Renal cortex interstitium (tissue), 11 donors: ENCODE measurements at regions not wholly inside any gene's neighbourhood (a gene's known extent, or its start where the extent isn't known, plus 50 kb on each side); places are given as distances from the start of the nearest gene placed in this dataset.

ENCODE experiments used
- DNase-seq, 11 donors: peaks; one replicate each; pipeline ENCODE4 v3.0.0-alpha.2; 2013; ENCODE audit warnings: low read depth in 9 of 11, low spot score in 4 of 11; ENCODE audit errors: extremely low read depth in 1 of 11

GRCh38 chr5:18828351-18828750, 1159.6 kb downstream of the CDH18 start:
- DNase-seq = no peak

GRCh38 chr5:18829539-18829938, 1158.5 kb downstream of the CDH18 start:
- DNase-seq = no peak

- DNase-seq = no peak
Measured at GRCh38 chr5:18850216-18850615, 1137.8 kb downstream of the CDH18 start.

- DNase-seq = no peak
Measured at GRCh38 chr5:18872978-18873377, 1115.0 kb downstream of the CDH18 start.

- DNase-seq = no peak
Measured at GRCh38 chr5:18876565-18876964, 1111.4 kb downstream of the CDH18 start.

- DNase-seq = no peak
Measured at GRCh38 chr5:18881615-18882014, 1106.4 kb downstream of the CDH18 start.

- DNase-seq = no peak
Measured at GRCh38 chr5:18882154-18882553, 1105.8 kb downstream of the CDH18 start.

GRCh38 chr5:18888821-18889220, 1099.2 kb downstream of the CDH18 start:
- no peak for DNase-seq

GRCh38 chr5:18900644-18901043, 1087.4 kb downstream of the CDH18 start:
- DNase-seq = no peak

GRCh38 chr5:18920966-18921365, 1067.0 kb downstream of the CDH18 start:
- DNase-seq = no peak

- no peak for DNase-seq
Measured at GRCh38 chr5:18932081-18932480, 1055.9 kb downstream of the CDH18 start.

- DNase-seq = no peak
Measured at GRCh38 chr5:18944771-18945170, 1043.2 kb downstream of the CDH18 start.

- DNase-seq = no peak
Measured at GRCh38 chr5:18954239-18954638, 1033.8 kb downstream of the CDH18 start.

- no peak for DNase-seq
Measured at GRCh38 chr5:18959535-18959934, 1028.5 kb downstream of the CDH18 start.

- no peak for DNase-seq
Measured at GRCh38 chr5:18961234-18961633, 1026.8 kb downstream of the CDH18 start.

- no peak for DNase-seq
Measured at GRCh38 chr5:18965893-18966292, 1022.1 kb downstream of the CDH18 start.

GRCh38 chr5:18967637-18968036, 1020.4 kb downstream of the CDH18 start:
- DNase-seq = no peak

GRCh38 chr5:18968966-18969365, 1019.0 kb downstream of the CDH18 start:
- DNase-seq = no peak

GRCh38 chr5:18970000-18970399, 1018.0 kb downstream of the CDH18 start:
- DNase-seq = no peak

- DNase-seq = no peak
Measured at GRCh38 chr5:18972177-18972576, 1015.8 kb downstream of the CDH18 start.

GRCh38 chr5:18975624-18976023, 1012.4 kb downstream of the CDH18 start:
- no peak for DNase-seq

- no peak for DNase-seq
Measured at GRCh38 chr5:18977880-18978279, 1010.1 kb downstream of the CDH18 start.
